ENCODE measurements at regions not wholly inside any gene's neighbourhood (a gene's known extent, or its start where the extent isn't known, plus 50 kb on each side); places are given as distances from the start of the nearest gene placed in this dataset.

DNA sequence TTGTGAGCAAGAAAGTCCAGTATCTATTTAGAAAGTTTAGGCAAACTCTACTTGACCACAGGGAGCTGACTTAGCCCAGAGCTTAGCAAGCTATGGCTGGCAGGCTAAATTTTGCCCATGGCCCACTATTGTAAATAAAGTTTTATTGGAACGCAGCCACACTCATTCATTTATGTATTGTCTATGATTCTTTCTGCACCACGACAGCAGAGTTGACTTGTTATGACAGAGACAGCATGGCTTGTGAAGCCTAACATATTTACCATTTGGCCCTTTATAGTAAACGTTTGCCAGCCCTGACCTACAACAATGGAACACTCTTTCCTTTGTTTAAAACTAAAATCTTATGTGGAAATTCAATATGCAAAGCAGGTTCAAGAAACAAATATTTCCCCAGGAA, 100.0 kb upstream of the ZFHX3 start:
- no peak overlapping the region for H3K9ac ChIP-seq (replicated peaks in 1 of 4; ENCODE audit: extremely low read depth in 1 of 4, low read depth in 3 of 4, low read length in 3 of 4)
- H3K23ac ChIP-seq (ENCODE audit: insufficient read length), result no peak overlapping the region
- no peak overlapping the region for H4K91ac ChIP-seq (replicated peaks; ENCODE audit: insufficient read length, low read length)
- CTCF ChIA-PET (ENCODE audit: partially characterized antibody), result no interaction called here
- H3K4me1 ChIP-seq (replicated peaks in 1 of 4; ENCODE audit: control insufficient read depth in 3 of 4, insufficient read depth in 4 of 4, low read length in 3 of 4), result peaks cover 5 to 16% (median 13%) of the 10 kb centered on the region in 4 experiments; a peak in 5 of 7 replicates
- no peak overlapping the region for H2BK15ac ChIP-seq (ENCODE audit: low read length)
- H4K8ac ChIP-seq (ENCODE audit: extremely low read depth, insufficient read depth, low read length), result no peak overlapping the region
- H2BK12ac ChIP-seq (ENCODE audit: low read depth, low read length), result no peak overlapping the region
- H3K4me2 ChIP-seq (ENCODE audit: insufficient read depth in 1 of 2, low read depth in 2 of 2, low read length in 2 of 2), result no peak overlapping the region
- no peak overlapping the region for H2AK5ac ChIP-seq (ENCODE audit: low read depth, low read length)
- H4K20me1 ChIP-seq (replicated peaks in 1 of 2; ENCODE audit: control insufficient read depth in 1 of 2, insufficient read depth in 2 of 2, low read length in 2 of 2), result no peaks in the 10 kb centered on the region
- no peaks in the 10 kb centered on the region for H3K79me2 ChIP-seq (ENCODE audit: control insufficient read depth in 1 of 2, insufficient read depth in 2 of 2, low read length in 2 of 2)
- H3K23me2 ChIP-seq (ENCODE audit: low read depth, low read length), result no peaks in the 10 kb centered on the region; the same call in 1 of the 2 replicates
- TF ChIP-seq PHF8 (conservative IDR thresholded peaks at IDR 0.05; ENCODE audit: low read depth, low read length) (no peak), BRCA1 (IDR thresholded peaks at IDR 0.05; ENCODE audit: low read depth, low read length) (no peak), SIN3A (conservative IDR thresholded peaks at IDR 0.05 in 1 of 2, IDR thresholded peaks at IDR 0.05 in 1 of 2; ENCODE audit: low read depth in 1 of 2, low read length in 2 of 2) (no peak)
- TF ChIP-seq, protein P1, sequence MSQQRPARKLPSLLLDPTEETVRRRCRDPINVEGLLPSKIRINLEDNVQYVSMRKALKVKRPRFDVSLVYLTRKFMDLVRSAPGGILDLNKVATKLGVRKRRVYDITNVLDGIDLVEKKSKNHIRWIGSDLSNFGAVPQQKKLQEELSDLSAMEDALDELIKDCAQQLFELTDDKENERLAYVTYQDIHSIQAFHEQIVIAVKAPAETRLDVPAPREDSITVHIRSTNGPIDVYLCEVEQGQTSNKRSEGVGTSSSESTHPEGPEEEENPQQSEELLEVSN (IDR thresholded peaks at IDR 0.05), result no peak
- DNase-seq (ENCODE audit: low read depth in 1 of 2, low spot score in 2 of 2) (no peak), FAIRE-seq (no peak)
- H3K18ac ChIP-seq (ENCODE audit: extremely low read depth, low read length), result no peak overlapping the region
- H3K14ac ChIP-seq (ENCODE audit: insufficient read length), result no peak overlapping the region
- H4K5ac ChIP-seq (ENCODE audit: insufficient read length, low read depth, low read length), result no peak overlapping the region
- H3K36me3 ChIP-seq (ENCODE audit: control insufficient read depth in 2 of 4, insufficient read depth in 4 of 4, low read length in 3 of 4), result no peaks in the 10 kb centered on the region
- H3K9me3 ChIP-seq (ENCODE audit: insufficient read depth in 2 of 2, low read depth in 1 of 2, low read length in 1 of 2), result no peaks in the 10 kb centered on the region
- no peak overlapping the region for H3K27ac ChIP-seq (ENCODE audit: low read depth, low read length)
- no peak overlapping the region for H2AFZ ChIP-seq (ENCODE audit: low read length)
- H3K4me3 ChIP-seq (ENCODE audit: extremely low read depth in 1 of 4, insufficient read depth in 2 of 4, low read depth in 3 of 4, low read length in 4 of 4), result no peak overlapping the region
- H3K27me3 ChIP-seq (replicated peaks in 1 of 4; ENCODE audit: control insufficient read depth in 3 of 4, extremely low read depth in 1 of 4, insufficient read depth in 3 of 4, low read length in 3 of 4), result no peaks in the 10 kb centered on the region
- no peak overlapping the region for H3K4ac ChIP-seq (replicated peaks; ENCODE audit: insufficient read length, low read depth, low read length)
- WGBS, 2 experiments (ENCODE audit: extremely low coverage in 1 of 2, insufficient coverage in 1 of 2, insufficient read length in 1 of 2, insufficient replicate concordance in 2 of 2, low coverage in 1 of 2, low lambda C conversion rate in 2 of 2, missing lambda C conversion rate in 1 of 2), result 85% methylated on average over 3 of the region's 3 CpGs; no CpG with 5 or more reads in 1 of the 2 experiments
- H2BK20ac ChIP-seq (ENCODE audit: low read length), result no peak overlapping the region
- POLR2A ChIA-PET (ENCODE audit: partially characterized antibody), result no interaction called here
- no peak overlapping the region for H2BK5ac ChIP-seq (ENCODE audit: low read depth, low read length)
- no peak overlapping the region for H3K56ac ChIP-seq (replicated peaks; ENCODE audit: insufficient read length, low read depth, low read length)
- no peak overlapping the region for H2BK120ac ChIP-seq (replicated peaks; ENCODE audit: low read depth, low read length)
- H3K79me1 ChIP-seq (ENCODE audit: low read depth, low read length), result no peaks in the 10 kb centered on the region

Measured in H1 (cell line).